GM19351 (cell line): ENCODE measurements at regions not wholly inside any gene's neighbourhood (a gene's known extent, or its start where the extent isn't known, plus 50 kb on each side); places are given as distances from the start of the nearest gene placed in this dataset.
A peak's percentile ranks its signal among the peaks of the same experiment; 100 is the strongest.
"Not testable (repeated sequence)": the region's sequence is repeated elsewhere in the genome, so short reads cannot be mapped to it uniquely, and the experiment has no call there.

ENCODE experiments used
- ATAC-seq: cut with Tn5 transposase; IDR thresholded peaks from one replicate; pipeline ENCODE4 v1.9.1; 2021; ENCODE audit warnings: mild to moderate bottlenecking, moderate library complexity; ENCODE audit not compliant: unreplicated experiment

DNA sequence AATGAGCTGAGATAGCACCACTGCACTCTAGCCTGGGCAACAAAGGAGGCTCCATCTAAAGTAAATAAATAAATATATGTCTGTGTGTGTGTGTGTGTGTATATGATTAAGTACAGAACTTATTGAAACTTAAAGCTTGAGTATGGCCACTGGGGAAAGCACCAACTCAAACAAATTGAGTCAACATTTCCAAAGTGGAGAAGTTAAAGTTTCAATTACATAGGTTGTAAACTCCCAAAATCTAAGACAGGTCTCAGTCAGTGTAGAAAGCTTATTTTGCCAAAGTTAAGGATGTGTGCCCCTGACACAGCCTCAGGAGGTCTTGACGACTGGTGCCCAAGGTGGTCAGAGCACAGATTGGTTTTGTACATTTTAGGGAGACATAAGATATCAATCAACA, 458.9 kb upstream of the RGS18 start:
- no peak for ATAC-seq

DNA sequence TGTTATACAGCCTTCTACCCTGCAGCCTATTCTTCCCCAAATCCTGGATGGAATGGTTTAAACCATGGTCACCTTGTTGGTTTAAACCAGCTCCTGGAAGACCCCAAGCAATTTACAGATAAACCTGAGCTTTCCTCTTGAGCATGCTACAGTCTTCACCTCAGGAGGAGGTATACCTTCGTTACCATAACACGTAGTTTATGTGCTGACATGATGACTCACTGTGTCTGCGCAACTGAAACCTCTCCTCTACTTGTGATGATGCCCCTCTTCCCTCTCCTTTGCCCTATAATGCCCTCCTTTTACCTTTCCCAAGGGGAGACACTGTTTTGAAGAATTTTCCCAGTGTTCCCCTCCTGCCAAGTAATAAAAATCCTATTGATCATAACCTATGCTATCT, 457.3 kb upstream of the RGS18 start:
- ATAC-seq: no peak

DNA sequence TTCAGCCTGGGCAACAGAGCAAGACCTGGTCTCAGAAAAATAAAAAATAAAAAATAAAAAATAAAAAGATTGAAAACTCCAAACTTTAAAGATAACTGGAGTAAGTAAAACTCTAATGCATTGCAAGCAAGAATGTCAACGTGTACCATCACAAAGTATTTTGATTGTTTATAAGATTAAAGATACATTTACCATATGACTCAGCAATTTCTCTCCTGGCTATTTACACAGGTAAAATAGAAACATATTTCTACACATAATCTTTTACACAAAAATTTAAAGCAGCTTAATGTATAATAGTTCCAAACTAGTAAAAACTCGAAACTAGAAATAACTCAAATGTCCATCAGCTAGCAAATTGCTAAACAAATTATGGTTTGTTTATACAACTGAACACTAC, 456.1 kb upstream of the RGS18 start:
- ATAC-seq: no peak

DNA sequence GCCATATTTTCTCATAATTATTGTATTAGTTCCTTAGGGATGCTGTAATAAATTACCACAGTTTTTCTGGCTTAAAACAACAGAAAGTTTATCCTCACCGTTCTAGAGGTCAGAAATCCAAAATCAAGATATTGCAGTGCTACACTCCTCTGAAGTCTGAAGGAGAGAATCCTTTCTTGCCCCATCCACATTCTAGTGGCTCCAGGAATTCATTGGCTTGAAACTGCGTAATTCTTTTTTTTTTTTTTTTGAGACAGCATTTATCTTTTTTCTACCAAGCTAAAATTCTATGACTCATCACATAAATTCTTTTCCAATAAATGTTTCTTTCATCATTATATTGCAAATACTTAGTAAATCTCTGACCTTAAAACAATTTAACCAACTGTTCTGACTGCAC, 451.0 kb upstream of the RGS18 start:
- no peak for ATAC-seq

DNA sequence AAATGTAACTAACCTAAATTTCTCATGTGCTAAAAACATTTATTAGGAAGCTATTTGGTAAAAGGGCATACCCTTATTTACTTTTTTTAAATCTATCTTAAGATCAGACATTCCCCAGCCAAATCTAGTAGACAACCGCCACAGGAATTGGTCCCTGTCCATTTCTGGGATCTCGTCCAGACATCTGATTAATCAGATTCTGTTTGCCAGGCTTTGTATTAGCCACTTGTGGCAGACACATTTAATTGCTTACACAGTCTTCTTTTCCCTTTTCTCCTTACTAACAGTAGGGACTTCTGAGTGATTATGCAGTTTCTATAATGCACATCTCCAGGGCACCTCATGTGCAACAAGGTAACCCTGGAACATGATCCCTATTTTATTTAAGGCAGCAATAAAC, 449.0 kb upstream of the RGS18 start:
- ATAC-seq: no peak

DNA sequence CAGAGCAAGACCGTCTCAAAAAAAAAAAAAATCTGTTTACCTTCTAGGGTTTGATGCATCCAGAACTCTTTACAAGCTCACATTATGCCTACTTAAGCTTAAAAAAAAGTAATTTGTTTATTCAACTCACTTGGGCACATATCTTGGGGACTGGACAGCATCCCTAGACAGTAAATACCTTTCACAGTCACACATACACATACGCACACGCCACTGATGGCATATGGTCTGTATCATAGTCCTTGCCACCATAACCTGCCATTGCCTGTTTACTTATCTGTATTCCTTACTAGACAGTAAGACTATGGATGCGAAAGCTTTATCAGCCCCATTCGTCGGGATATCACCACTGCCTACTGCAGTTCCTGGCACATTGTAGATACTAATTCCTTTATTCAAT, 446.3 kb upstream of the RGS18 start:
- no peak for ATAC-seq

DNA sequence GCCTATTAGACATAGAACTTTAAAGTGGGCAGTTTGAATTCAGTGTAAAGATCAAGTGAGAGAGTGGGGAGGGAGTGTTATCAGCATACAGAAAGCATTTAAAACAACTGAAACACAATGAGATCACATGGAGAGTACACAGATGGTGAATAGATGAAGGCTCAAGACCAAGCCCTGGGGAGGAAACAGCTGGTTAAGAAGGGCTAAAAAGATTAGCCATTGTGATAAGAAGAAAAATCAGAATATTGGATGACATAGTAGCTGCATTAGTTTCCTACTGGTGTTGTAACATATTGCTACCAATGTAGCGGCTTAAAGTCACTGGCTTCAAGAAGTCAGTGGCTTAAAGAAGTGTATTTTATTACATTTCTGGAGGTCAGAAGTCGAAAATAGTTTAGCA, 443.4 kb upstream of the RGS18 start:
- no peak for ATAC-seq

DNA sequence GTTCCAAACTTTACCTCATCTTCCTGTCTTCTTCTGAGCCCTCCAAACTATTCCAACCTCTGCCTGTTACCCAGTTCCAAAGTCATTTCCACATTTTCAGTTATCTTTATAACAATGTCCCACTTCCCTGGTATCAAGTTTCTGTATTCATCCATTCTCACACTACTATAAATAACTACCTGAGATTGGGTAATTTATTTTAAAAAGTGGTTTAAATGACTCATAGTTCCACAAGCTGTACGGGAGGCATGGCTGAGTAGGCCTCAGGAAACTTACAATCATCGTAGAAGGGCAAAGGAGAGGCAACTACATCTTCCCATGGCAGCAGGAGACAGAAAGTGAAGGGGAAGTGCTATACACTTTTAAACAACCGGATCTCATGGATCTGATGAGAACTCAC, 428.5 kb upstream of the RGS18 start:
- no peak for ATAC-seq

DNA sequence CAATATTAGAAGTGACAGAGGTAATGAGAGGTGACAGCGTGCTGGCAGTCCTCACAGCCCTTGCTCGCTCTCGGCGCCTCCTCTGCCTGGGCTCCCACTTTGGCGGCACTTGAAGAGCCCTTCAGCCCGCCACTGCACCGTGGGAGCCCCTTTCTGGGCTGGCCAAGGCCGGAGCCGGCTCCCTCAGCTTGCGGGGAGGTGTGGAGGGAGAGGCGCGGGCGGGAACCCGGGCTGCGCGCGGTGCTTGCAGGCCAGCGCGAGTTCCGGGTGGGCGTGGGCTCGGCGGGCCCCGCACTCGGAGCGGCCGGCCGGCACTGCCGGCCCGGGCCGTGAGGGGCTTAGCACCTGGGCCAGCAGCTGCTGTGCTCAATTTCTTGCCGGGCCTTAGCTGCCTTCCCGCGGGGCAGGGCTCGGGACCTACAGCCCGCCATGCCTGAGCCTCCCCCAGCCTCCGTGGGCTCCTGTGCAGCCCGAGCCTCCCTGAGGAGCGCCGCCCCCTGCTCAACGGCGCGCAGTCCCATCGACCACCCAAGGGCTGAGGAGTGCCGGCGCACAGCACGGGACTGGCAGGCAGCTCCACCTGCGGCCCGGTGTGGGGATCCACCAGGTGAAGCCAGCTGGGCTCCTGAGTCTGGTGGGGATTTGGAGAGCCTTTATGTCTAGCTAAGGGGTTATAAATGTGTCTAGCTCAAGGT, 426.5 kb upstream of the RGS18 start:
- not testable (repeated sequence) for ATAC-seq

DNA sequence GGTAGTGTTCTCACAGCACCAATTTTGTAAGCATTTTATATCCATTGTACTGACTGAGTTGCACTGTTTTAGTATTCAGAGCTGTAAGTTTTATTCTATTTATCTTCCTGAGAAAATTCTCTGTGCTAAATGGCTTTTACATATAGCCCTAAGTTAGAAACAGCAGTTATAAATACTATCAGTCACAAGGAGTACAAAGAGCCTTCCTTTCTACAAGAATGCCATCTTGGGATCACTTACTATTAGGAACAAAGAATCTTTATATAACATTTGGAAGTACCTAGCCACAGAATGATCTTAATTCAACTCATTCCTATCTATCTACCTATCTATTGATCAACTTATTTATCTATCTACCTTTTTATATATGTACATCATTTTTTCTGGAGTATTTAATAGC, 423.9 kb upstream of the RGS18 start:
- no peak for ATAC-seq

DNA sequence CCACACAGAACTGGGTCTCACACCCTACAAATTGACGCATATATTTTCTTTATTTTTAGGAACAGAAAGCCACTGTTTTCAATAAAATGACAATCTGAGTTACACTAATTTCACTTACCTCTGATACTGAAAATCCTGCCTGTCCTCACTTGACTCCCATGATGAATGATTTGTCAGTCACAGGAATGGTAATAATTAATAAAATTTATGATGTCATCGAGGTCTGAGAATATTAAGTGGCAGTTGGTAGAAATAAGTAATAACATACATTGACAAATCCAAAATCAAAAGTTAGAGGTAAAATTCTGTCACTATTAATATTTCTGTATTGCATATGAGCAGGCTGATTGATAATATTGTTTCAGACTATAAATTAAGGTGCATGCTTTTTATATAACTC, 418.7 kb upstream of the RGS18 start:
- ATAC-seq: no peak

DNA sequence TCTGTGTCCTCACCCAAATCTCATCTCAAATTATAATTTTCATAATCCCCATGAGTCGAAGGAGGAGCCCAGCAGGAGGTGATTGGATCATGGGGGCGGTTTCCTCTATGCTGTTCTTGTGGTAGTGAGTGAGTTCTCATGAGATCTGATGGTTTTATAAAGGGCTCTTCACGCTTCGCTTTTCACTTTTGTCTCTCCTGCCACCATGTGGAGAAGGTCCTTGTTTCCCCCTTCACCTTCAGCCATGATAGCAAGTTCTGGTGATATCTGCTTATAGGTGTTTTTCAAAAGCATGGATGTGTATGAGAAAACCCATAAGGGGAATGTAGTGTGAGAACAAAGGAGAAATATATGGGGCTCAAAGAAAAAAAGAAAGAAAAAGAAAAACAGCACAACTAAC, 405.9 kb upstream of the RGS18 start:
- ATAC-seq: no peak

DNA sequence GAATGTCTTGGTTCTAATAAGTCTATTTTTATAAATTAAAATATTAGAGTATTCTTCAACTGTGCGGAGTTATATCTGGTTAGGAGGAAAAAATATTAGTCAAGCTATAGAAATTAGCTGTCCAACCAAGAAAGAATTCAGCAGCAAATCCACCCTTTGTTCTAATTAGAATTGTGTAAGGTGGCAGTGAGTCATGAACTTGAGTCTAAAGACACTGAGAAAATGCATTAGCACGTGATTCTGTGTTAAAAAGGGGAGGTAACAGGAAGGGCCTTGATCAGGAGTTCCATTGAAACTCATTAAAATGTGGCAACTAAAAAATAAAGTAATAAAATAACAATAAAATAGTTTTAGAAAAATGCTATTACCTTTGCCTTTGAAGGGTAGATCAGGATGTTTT, 398.2 kb upstream of the RGS18 start:
- no peak for ATAC-seq

DNA sequence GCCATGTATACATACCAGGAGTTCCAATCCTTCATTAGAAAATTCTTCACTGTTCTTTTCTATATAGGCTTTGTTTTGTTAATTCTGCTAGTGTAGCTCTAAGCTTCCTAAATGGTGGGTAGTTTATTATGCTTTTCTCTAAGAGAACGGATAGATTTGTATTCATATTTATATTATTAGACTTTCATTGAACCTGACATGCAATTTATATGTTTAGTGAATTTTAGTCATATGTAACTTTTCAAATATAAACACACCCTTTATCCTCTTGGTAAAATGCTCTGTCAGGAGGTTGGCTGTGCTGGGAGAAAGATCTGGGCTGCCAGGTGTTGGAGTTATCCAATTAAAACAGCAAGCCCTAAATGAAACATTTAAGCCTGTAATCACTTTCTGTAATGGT, 369.7 kb upstream of the RGS18 start:
- no peak for ATAC-seq

DNA sequence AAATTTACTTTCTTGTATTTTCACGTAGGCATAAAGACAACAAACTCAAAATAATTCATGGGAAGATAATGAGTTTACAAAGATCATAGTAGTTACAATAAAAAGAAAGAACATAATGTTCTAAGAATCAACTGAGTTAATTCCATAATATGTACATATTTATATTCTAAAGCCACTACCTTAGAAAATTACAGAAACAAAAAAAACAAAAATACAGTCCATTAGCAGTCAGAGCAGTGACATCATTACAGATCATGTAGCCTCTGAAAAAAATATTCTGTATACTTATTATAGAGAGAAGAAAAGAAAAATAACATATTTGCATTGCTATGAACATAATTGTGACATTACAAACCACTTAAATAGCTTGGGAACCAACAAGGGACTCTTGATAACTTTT, 360.1 kb upstream of the RGS18 start:
- ATAC-seq: no peak

DNA sequence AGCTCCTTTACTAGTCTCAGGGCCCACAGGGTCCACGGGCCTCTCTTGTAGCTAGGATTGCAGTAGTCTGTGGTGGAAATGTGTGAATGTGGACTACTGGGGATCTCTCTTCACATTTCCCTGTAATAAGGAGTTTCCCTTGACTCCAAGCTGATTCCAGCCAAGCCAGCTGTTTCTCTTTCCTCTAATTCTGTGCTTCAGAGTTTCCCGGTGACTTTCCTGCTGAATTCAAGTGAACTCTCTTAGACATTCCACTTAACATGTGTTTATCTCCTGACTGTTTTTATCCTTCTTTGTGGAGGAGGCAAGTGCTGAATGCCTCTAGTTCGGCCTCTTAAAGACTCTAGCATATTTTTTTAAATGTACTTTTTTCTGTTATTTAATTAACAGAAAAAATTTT, 354.0 kb upstream of the RGS18 start:
- ATAC-seq: no peak

DNA sequence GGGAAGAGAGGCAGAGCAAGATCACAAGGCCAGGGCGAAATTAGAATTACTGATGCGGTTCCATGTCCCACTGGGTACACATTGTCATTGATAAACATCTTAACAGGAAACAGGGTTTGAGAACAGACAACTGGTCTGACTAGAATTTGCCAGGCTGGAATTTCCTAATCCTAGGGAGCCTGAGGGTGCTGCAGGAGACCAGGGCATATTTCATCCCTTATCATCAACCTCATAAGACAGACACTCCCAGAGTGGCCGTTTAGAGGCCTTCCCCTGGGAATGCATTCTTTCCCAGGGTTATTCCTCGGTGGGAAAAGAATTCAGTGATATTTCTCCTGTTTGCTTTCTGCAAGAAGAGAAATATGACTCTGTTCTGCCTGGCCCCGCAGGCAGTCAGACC, 344.7 kb upstream of the RGS18 start:
- ATAC-seq: not testable (repeated sequence)

DNA sequence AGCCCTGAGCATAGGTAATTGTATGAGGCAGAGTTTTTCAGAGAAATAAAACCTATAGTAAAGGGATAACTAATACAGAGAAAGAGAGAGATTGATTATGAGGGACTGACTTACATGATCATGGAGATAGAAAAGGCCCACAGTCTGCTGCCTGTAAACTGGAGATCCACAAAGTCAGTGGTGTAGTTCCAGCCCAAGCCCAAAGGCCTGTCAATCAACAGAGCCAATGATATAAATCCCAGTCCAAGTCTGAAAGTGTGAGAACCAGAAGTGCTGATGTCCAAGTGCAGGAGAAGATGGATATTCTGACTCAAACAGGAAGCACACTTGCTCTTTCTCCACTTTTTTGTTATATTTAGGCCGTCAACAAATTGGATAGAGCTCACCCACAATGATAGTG, 340.1 kb upstream of the RGS18 start:
- ATAC-seq: no peak

DNA sequence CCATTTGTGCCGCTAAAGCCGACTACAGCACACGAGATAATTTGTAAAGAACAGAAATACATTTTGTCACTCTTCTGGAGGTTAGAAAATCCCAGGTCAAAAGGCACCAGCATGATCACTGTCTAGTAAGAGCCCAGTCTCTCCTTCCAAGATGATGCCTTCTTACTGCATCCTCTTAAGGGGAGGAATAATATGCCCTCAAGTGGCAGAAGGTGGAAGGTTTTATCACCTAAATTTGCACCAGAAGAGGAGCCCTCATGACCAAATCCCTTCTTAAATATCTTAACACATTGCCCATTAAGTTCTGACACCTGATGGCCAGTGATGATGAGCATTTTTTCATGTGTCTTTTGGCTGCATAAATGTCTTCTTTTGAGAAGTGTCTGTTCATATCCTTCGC, 326.7 kb upstream of the RGS18 start:
- ATAC-seq: peak; percentile 71

DNA sequence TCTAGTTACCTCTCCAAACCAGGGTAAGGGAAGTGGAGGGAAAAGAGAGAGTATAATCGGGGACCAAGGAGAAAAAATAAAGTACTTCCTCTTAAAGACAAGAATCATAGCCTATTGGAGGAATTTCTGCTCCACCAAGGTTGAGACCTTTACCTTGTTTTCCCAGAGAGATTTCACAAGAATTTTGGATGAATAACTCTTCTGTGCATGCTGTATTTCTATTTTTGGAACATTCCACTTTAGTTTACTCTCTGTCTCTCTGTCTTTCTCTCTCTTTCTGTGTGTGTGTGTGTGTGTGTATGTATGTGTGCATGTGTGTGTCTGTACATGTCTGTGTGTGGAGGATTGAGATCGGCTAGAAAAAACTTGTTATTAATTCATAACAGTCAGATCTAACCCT, 318.4 kb upstream of the RGS18 start:
- ATAC-seq: no peak

DNA sequence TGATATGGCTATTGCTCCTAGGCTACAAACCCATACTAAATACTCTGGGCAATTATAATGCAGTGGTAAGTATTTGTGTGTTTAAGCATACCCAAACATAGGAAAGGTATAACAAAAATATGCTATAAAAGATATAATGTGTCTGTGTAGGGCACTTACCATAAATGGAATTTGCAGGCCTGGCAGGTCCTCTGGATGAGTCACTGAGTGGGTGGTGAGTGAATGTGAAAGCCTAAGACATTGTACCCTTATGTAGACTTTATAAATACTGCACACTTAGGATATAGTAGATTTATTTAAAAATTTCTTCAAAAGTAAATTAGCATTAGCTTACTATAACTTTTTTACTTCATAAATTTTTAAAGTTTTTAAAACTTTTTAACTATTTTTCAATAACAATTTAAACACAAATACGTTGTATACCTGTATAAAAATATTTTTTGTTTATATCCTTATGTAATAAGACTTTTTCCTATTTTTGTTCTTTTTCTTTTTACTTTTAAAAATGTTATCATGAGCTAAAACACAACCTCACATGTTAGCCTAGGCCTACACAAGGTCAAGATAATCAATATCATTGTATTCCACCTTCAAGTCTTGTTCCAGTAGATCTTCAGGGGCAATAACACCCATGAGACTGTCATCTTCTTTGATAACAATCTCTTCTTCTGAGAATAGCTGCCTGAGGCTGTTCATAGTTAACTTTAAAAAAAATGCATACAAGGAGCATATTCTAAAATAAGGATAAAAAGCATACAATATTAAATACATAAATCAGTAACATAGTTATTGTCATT, 306.3 kb upstream of the RGS18 start:
- no peak for ATAC-seq

DNA sequence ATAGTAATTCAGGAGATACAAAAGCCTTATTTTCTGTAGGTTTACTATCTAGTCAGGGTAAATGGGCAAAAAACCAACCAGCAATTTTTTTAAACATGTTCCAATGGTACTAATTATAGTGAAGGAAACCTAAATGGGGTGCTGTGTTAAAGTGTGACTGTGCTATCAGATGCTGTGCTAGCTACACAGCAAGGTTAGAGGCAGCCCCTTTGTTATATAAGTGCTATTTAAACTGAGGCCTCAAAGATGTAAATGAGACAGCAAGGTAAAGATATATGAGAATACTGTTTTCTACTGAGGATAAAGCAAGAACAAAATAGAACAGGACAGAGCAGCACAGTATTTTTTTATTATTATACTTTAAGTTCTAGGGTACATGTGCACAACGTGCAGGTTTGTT, 305.4 kb upstream of the RGS18 start:
- no peak for ATAC-seq

DNA sequence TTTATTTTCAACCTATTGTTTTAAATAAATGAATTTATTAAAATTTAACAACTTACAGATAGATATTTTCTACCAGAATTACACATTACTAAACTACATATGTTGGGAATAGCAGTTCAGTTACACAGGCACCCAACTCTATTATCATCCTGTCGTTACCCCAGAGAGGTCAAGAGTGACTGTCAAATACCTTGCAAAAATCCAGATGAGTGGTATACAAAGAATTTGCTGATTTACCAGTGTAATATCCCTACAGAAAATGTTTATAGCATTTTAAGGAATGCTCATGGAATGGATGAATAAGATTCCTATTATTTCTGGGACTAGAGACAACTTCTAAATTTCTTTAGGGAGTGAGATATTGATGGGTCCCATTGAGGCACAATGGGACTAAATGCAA, 300.7 kb upstream of the RGS18 start:
- no peak for ATAC-seq
